ENCODE measurements at regions not wholly inside any gene's neighbourhood (a gene's known extent, or its start where the extent isn't known, plus 50 kb on each side); places are given as distances from the start of the nearest gene placed in this dataset.

DNA sequence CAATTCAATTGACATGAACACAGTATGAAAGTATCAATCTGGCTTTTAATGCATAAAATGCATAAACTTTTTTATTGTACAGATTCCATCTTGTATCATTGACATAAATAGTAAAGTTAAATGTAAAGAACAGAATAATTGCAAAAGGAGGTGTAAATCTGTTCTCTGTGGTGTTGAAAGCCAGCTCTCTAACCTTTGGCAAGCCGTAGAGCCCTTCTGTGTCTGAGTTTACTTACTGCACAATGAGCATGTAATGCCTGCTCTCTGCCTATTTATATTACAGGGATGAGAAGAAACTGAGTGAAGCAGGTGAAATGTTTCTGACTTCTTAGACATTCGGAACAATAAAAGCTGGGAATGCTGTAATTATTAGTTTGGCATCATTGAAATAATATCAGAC lies 389.3 kb upstream of the EPHA5 start:
- TF ChIP-seq POLR2AphosphoS5 (IDR thresholded peaks at IDR 0.05; ENCODE audit: insufficient read depth, low read depth, low read length) (no peak), MYC (IDR thresholded peaks at IDR 0.05; ENCODE audit: low read depth, low read length) (no peak)

Data from endothelial cell of umbilical vein (primary cell).